ENCODE measurements at regions not wholly inside any gene's neighbourhood (a gene's known extent, or its start where the extent isn't known, plus 50 kb on each side); places are given as distances from the start of the nearest gene placed in this dataset.

DNA sequence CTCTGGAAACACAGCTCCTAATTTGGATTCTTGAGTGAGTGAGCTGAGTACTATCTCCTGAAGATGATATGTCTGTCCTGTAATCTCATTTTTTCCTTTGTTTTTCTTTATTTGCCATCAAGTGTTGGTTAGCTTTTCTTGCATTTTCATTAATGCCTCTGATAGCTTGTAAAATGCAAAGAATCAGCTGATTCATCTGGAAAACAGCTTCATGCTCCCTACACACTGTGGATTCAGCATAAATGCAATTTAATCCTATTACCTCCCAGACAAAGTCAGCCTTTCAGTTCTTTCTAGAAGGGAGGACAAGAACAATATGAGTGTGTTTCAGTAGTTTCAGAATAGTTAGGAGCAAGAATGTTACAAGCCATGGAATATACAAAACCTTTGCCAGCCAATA, 79.4 kb downstream of the DACT1 start:
- TF ChIP-seq, protein P1, sequence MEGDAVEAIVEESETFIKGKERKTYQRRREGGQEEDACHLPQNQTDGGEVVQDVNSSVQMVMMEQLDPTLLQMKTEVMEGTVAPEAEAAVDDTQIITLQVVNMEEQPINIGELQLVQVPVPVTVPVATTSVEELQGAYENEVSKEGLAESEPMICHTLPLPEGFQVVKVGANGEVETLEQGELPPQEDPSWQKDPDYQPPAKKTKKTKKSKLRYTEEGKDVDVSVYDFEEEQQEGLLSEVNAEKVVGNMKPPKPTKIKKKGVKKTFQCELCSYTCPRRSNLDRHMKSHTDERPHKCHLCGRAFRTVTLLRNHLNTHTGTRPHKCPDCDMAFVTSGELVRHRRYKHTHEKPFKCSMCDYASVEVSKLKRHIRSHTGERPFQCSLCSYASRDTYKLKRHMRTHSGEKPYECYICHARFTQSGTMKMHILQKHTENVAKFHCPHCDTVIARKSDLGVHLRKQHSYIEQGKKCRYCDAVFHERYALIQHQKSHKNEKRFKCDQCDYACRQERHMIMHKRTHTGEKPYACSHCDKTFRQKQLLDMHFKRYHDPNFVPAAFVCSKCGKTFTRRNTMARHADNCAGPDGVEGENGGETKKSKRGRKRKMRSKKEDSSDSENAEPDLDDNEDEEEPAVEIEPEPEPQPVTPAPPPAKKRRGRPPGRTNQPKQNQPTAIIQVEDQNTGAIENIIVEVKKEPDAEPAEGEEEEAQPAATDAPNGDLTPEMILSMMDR (IDR thresholded peaks at IDR 0.05; ENCODE audit: extremely low read depth, insufficient read depth, missing control alignments) = no peak
- in situ Hi-C loops (cut with MboI; ENCODE audit: low pct_unique_long_range_greater_than_20kb, low sequenced_read_pairs, unreplicated experiment) = no loop called here
- DNase-seq (ENCODE audit: low spot score) = no peak

DNA sequence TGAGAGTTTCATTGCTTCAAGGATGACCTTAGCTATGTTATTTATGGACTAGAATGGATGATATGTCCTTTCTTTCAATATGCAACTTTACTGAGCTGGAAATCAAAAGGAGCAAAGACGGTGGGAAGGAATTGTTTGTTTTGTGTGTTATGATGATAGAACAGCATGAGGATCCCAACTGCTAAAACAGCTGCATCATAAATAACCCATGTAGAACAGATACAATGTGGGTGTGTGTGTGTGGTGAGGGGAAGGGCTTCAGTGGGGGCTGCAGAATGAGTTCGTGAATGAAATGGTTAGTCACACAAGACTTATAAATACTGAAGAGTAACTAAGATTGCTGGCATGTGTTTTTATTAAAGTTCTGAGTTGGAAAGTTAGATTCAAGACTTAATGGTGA, 80.1 kb downstream of the DACT1 start:
- DNase-seq (ENCODE audit: low spot score) = no peak
- in situ Hi-C loops (cut with MboI; ENCODE audit: low pct_unique_long_range_greater_than_20kb, low sequenced_read_pairs, unreplicated experiment) = no loop called here
- TF ChIP-seq, protein P1 (IDR thresholded peaks at IDR 0.05; ENCODE audit: extremely low read depth, insufficient read depth, missing control alignments) = no peak

DNA sequence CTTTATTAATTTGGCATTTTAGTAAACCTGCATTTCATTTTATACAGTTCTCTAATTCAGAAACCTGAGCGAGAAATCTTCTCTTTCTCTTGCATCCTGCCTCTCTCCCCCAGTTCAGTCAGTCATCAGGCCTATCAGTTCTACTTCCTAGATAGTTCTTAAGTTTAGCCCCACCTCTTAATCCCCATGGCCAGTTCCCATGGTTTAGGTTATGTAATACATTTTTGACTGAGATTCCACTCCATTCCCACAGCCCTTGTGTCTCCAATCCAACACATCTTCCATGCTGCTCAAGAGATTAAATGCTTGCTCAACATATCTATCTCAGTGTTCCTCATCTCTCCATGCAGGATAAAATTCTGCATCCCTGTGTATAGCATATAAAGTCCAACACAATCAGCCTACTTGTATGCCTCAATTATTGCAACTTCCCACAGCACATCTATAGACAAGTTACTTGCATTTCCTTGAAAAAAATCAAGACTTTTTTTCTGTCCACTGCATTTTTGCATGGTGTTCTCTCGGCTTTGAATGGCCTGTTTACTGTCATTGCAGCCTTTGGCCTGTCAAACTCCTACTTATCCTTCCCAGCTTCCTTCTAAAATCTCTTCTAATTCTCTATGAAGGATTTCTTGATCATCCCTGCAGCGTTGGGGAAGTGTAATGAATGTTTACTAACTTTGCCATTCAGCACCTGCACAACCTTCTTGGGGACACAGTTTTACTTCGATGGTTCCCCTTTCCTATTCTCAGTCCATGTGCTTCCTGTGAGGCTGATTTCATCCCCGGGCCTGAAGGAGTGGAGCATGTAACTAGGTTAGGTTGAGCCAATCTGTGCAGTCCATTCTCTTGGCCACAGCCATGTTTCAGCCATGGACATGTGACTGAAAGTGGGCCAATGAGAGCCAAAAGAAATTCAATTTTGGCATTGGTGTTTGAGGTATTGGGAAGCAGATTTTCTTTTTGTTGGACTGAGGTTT, 80.8 kb downstream of the DACT1 start:
- DNase-seq (ENCODE audit: low spot score) = no peak
- TF ChIP-seq, protein P1 (IDR thresholded peaks at IDR 0.05; ENCODE audit: extremely low read depth, insufficient read depth, missing control alignments) = no peak
- in situ Hi-C loops (cut with MboI; ENCODE audit: low pct_unique_long_range_greater_than_20kb, low sequenced_read_pairs, unreplicated experiment) = no loop called here

DNA sequence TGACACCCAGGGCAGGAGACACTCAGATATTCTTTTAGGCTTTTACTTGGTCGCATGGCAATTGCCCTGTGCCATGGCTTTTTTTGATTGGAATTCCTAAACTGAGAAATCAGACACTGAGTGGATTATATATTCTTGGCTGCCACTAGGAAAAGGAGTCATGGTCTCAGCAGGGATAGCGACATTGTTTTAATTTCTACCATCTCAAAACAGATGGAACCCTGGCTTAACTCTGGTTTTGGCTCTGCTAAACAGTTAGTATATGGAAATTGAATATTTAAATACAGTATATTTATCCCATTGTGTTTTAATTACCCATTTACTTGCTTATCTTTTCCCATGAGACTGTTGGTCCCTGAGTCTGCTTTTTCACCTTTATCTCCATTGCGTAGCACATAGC, 84.0 kb downstream of the DACT1 start:
- TF ChIP-seq, protein P1 (IDR thresholded peaks at IDR 0.05; ENCODE audit: extremely low read depth, insufficient read depth, missing control alignments) = no peak
- in situ Hi-C loops (cut with MboI; ENCODE audit: low pct_unique_long_range_greater_than_20kb, low sequenced_read_pairs, unreplicated experiment) = no loop called here
- DNase-seq (ENCODE audit: low spot score) = no peak

DNA sequence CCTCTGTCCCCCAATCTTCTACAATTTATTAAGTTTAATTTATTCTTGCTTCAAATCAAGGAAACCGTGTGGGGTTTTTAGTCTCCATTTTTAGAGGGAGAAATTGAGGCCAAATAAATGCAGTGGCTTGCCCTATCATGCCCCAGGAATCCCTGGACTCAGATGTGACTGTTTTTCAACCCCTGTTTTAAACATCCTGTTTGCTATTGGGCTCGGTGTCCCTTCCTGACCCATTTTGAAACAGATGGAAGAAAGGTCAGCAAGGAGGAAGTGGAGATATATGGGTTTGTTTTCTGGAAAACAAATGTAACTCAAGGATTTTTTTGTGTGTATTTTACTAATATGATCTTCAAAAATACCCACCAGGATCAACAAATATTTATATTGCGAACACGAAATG, 84.7 kb downstream of the DACT1 start:
- no peak for DNase-seq (ENCODE audit: low spot score)
- TF ChIP-seq, protein P1 (IDR thresholded peaks at IDR 0.05; ENCODE audit: extremely low read depth, insufficient read depth, missing control alignments) = no peak
- in situ Hi-C loops (cut with MboI; ENCODE audit: low pct_unique_long_range_greater_than_20kb, low sequenced_read_pairs, unreplicated experiment) = no loop called here

DNA sequence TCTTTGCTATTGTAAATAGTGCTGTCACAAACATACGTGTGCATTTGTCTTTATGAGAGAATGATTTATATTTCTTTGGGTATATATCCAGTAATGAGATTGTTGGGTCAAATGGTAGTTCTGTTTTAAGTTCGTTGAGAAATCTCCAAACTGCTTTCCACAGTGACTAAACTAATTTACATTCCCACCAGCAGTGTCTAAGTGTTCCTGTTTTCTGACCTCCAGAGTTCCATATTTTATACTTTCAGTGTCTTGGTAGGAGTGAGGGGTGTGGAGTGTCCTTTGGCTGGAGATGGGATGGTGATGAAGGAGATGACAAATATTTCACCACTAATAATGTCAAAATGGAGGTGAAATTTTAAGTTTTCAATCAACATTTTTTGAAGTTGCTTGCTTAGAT, 86.4 kb downstream of the DACT1 start:
- TF ChIP-seq, protein P1 (IDR thresholded peaks at IDR 0.05; ENCODE audit: extremely low read depth, insufficient read depth, missing control alignments) = no peak
- DNase-seq (ENCODE audit: low spot score) = no peak
- in situ Hi-C loops (cut with MboI; ENCODE audit: low pct_unique_long_range_greater_than_20kb, low sequenced_read_pairs, unreplicated experiment) = no loop called here

Measured in GM13977 (cell line).